Right lobe of liver (tissue), 6 donors: ENCODE measurements at regions not wholly inside any gene's neighbourhood (a gene's known extent, or its start where the extent isn't known, plus 50 kb on each side); places are given as distances from the start of the nearest gene placed in this dataset.
A peak's percentile ranks its signal among the peaks of the same experiment; 100 is the strongest.

Source experiments
- ATAC-seq, 4 donors: fragments of 200-7000 bp; cut with Tn5 transposase; one replicate each; pipeline ENCODE4 v1.9.1; 2020; ENCODE audit warnings: mild to moderate bottlenecking in 4 of 4, moderate library complexity in 4 of 4
- DNase-seq, 3 donors: peaks; one replicate each; pipeline ENCODE4 v3.0.0-alpha.2; 2020
- H3K27ac ChIP-seq, 3 donors: fragments of 200-600 bp; one replicate each; pipeline ENCODE4 v1.8.0; 2022
- H3K27me3 ChIP-seq, 2 donors: fragments of 200-600 bp; one replicate each; pipeline ENCODE4 v1.8.0; 2022
- H3K36me3 ChIP-seq, 4 donors: fragments of 200-600 bp; sonication (generic) in 1 of 4; one replicate each; pipeline versions ENCODE4 v1.5.1 to v1.8.0; 2017 to 2022; ENCODE audit warnings: control low read depth in 1 of 4
- H3K4me1 ChIP-seq, 4 donors: fragments of 200-600 bp; sonication (generic) in 1 of 4; one replicate each; pipeline versions ENCODE4 v1.5.1 to v1.8.0; 2017 to 2022; ENCODE audit warnings: control low read depth in 1 of 4
- H3K4me3 ChIP-seq, 3 donors: fragments of 200-600 bp; one replicate each; pipeline ENCODE4 v1.8.0; 2022
- H3K9me3 ChIP-seq, 4 donors: fragments of 200-600 bp; sonication (generic) in 1 of 4; one replicate each; pipeline versions ENCODE4 v1.5.1 to v1.8.0; 2017 to 2022; ENCODE audit warnings: control low read depth in 1 of 4
- POLR2A ChIP-seq: fragments of 450-650 bp; IDR thresholded peaks from one replicate; pipeline ENCODE4 v1.6.1; 2017; ENCODE audit warnings: antibody characterized with exemption, mild to moderate bottlenecking
- WGBS: methylation state at CpG from one replicate; pipeline ENCODE4 v1.1.6; 2018; ENCODE audit warnings: low coverage, low lambda C conversion rate; ENCODE audit not compliant: insufficient coverage; ENCODE audit errors: missing lambda C conversion rate; 5-methylcytosine and 5-hydroxymethylcytosine counted together
- intact Hi-C, 2 donors: fragments of 100-400 bp; cut with DNase I; formaldehyde crosslinking; loops; one replicate each; pipeline versions ENCODE4 v1.11.2 to v1.14.1; 2022
- TF ChIP-seq, protein P1 (sequence below), 4 donors: fragments of 200-600 bp in 3 of 4; fragments of 450-650 bp in 1 of 4; IDR thresholded peaks; one replicate each; pipeline versions ENCODE4 v1.5.1 to v1.8.0; 2016 to 2022; ENCODE audit warnings: antibody characterized with exemption in 4 of 4, mild to moderate bottlenecking in 2 of 4
- donor health status: DM: no; HTN: yes; CAD: no.
- donor health status: DM: no; HTN: no; CAD: no.
- donor health status: DM: no; HTN: no; CAD: no.
- donor health status: DM: no; HTN: yes; CAD: no.
- donor health status: DM: no; HTN: yes; CAD: no.

DNA sequence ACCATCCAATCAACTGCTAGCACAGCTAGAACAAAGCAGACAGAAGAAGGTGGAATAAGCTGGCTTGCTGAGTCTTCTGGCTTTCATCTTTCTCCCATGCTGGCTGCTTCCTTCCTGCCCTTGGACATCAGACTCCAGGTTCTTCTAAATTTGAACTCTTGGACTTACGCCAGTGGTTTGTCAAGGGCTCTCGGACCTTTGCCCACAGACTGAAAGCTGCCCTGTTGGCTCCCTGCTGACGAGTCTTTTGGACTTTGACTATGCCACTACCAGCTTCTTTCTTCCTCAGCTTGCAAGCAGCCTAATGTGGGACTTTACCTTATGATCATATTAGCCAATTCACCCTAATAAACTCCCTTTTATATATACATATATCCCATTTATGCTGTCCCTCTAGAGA, 164.1 kb upstream of the GJE1 start:
- no peaks in the 10 kb centered on the region for H3K36me3 ChIP-seq
- ATAC-seq (peak; percentile 98 to 100 (median 99)), DNase-seq (peak; percentile 42 to 84 (median 65))
- peak overlapping the region in 2 of 3 donors; percentile 63 to 78 for H3K27ac ChIP-seq
- WGBS = 41% methylated on average over 3 of the region's 3 CpGs
- intact Hi-C loops = no loop called here
- TF ChIP-seq, protein P1, sequence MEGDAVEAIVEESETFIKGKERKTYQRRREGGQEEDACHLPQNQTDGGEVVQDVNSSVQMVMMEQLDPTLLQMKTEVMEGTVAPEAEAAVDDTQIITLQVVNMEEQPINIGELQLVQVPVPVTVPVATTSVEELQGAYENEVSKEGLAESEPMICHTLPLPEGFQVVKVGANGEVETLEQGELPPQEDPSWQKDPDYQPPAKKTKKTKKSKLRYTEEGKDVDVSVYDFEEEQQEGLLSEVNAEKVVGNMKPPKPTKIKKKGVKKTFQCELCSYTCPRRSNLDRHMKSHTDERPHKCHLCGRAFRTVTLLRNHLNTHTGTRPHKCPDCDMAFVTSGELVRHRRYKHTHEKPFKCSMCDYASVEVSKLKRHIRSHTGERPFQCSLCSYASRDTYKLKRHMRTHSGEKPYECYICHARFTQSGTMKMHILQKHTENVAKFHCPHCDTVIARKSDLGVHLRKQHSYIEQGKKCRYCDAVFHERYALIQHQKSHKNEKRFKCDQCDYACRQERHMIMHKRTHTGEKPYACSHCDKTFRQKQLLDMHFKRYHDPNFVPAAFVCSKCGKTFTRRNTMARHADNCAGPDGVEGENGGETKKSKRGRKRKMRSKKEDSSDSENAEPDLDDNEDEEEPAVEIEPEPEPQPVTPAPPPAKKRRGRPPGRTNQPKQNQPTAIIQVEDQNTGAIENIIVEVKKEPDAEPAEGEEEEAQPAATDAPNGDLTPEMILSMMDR (IDR thresholded peaks at IDR 0.05) = no peak
- no peak for TF ChIP-seq POLR2A
- H3K4me3 ChIP-seq = no peak overlapping the region
- H3K9me3 ChIP-seq = no peaks in the 10 kb centered on the region
- H3K4me1 ChIP-seq = peaks cover 0 to 12% (median 4%) of the 10 kb centered on the region in 4 donors
- H3K27me3 ChIP-seq = no peaks in the 10 kb centered on the region

DNA sequence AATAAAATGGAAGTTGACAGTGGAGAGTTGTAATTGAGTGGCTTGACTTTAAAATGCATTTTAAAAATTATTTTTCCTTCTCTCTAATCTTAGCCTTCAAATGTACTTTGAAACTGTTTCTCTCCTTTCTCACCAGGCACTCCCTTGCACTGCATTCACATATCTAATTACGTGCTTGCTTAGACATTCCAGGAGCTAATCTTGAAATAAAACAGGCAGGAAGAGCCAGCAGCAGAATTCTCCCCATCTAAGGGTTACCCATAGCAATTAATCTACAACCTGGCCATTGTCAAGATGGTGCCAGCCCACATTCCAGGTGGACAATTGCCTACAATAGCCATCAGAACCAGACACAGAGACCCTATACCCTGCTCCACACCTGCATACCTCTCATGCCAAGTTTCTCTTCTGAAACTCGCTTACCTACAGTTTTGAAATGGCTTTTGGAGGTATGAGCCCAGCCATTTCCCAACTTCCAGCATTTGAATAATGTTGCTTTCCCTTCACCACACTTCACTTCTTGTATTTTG, 167.6 kb upstream of the GJE1 start:
- DNase-seq (no peak), ATAC-seq (no peak)
- 39% methylated on average over 2 of the region's 2 CpGs for WGBS
- no peaks in the 10 kb centered on the region for H3K9me3 ChIP-seq
- H3K27ac ChIP-seq = no peak overlapping the region
- H3K27me3 ChIP-seq = no peaks in the 10 kb centered on the region
- intact Hi-C loops = no loop called here
- no peak overlapping the region for H3K4me3 ChIP-seq
- H3K4me1 ChIP-seq = peaks cover 0 to 12% (median 4%) of the 10 kb centered on the region in 4 donors
- H3K36me3 ChIP-seq = no peaks in the 10 kb centered on the region
- TF ChIP-seq, protein P1 (IDR thresholded peaks at IDR 0.05) = no peak
- TF ChIP-seq POLR2A = no peak

DNA sequence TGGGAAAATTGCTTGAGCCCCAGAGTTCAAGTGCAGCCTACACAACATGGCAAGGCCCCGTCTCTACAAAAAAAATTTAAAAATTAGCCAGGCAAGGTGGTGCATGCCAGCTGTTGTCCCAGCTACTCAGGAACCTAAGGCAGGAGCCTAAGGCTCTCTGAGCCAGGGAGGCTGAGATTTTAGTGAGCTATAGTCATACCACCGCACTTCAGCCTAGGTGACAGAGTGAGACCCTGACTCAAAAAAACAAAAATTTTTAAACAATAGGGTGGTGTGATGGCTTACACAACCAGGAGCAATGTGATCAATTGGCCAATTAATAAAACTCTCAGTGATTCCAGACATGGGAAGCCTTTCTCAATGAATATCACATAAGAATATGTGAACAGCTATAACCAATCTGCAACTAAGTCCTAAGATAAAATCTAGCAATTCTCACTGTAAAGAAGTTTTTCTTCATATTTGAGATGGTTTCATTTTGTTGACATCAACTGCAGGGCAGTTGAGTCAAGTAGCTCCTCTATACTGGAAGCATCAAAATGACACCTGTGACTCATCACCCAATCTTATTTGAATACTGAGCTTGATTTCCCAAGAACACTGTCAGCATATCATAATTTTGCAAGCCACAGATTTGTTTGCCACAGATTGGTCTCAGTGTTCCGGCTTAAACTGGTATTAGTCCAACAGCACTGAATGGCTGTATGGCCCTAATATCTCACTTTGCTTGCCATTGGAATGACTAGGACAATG, 169.0 kb upstream of the GJE1 start:
- H3K4me3 ChIP-seq = no peak overlapping the region
- no peak overlapping the region for H3K27ac ChIP-seq
- DNase-seq (no peak), ATAC-seq (peak in 1 of 4 donors; percentile 29)
- no peak for TF ChIP-seq POLR2A
- TF ChIP-seq, protein P1 (IDR thresholded peaks at IDR 0.05) = no peak
- intact Hi-C loops = no loop called here
- H3K9me3 ChIP-seq = no peaks in the 10 kb centered on the region
- peaks cover 0 to 8% (median 2%) of the 10 kb centered on the region in 4 donors for H3K4me1 ChIP-seq
- H3K27me3 ChIP-seq = no peaks in the 10 kb centered on the region
- WGBS = 55% methylated on average over 3 of the region's 3 CpGs
- no peaks in the 10 kb centered on the region for H3K36me3 ChIP-seq

DNA sequence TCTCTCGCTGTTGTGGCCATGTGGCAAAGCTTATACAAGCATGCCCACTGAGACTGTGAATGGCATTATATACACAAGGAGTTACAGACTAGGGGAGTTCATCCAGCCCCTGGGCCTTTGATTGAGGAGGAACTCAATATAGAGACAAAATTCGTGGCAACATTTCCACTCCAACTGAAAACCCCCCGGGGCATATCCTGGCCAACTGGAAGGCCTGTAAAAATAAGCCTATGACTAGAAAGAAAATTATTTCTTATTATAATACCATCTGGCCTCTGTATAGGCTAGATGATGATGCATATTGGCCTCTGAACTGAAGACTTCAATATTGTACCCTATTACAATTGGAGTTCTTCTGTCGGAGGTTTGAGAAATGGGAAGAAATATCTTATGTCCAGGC, 175.5 kb upstream of the GJE1 start:
- TF ChIP-seq, protein P1 (IDR thresholded peaks at IDR 0.05) = no peak
- no peak for TF ChIP-seq POLR2A
- no peak overlapping the region for H3K4me3 ChIP-seq
- 66% methylated on average over 4 of the region's 4 CpGs for whole genome bisulfite sequencing

More for the DNA sequence above, 175.5 kb upstream of the GJE1 start:
- H3K4me1 ChIP-seq = peaks cover 0 to 19% (median 9%) of the 10 kb centered on the region in 4 donors
- intact Hi-C loops = no loop called here
- H3K27ac ChIP-seq = peak overlapping the region in 1 of 3 donors; percentile 29
- no peaks in the 10 kb centered on the region for H3K36me3 ChIP-seq
- DNase-seq (no peak), ATAC-seq (no peak)
- H3K9me3 ChIP-seq = no peaks in the 10 kb centered on the region
- H3K27me3 ChIP-seq = no peaks in the 10 kb centered on the region
